ENCODE measurements at regions not wholly inside any gene's neighbourhood (a gene's known extent, or its start where the extent isn't known, plus 50 kb on each side); places are given as distances from the start of the nearest gene placed in this dataset.

- Histone ChIP-seq H3K27ac (no peak overlapping the region), H3K27me3 (no peaks in the 10 kb centered on the region), H3K36me3 (ENCODE audit: low read depth, missing control alignments) (no peaks in the 10 kb centered on the region), H3K4me3 (no peak overlapping the region), H3K9me3 (no peaks in the 10 kb centered on the region), H3K4me1 (no peaks in the 10 kb centered on the region)
- 93 to 95% methylated on average over 1 of the region's 1 CpG for WGBS, 2 donors
- no peak for DNase-seq
- no peak for TF ChIP-seq CTCF (IDR thresholded peaks at IDR 0.05)
- intact Hi-C loops (cut with DNase I; ENCODE audit: low total_unique reads): no loop called here
Measured at GRCh38 chr2:150895968-150896367, 365.7 kb downstream of the RBM43 start.

GRCh38 chr2:150889141-150889540 lies 372.5 kb downstream of the RBM43 start:
- Histone ChIP-seq H3K9me3 (no peaks in the 10 kb centered on the region), H3K27ac (no peak overlapping the region), H3K36me3 (ENCODE audit: low read depth, missing control alignments) (no peaks in the 10 kb centered on the region), H3K4me1 (no peaks in the 10 kb centered on the region), H3K27me3 (no peaks in the 10 kb centered on the region), H3K4me3 (no peak overlapping the region)
- DNase-seq: no peak
- intact Hi-C loops (cut with DNase I; ENCODE audit: low total_unique reads): no loop called here
- TF ChIP-seq CTCF (IDR thresholded peaks at IDR 0.05) (no peak), POLR2A (IDR thresholded peaks at IDR 0.05) (no peak)
- 95 to 99% methylated on average over 2 of the region's 2 CpGs for WGBS, 2 donors

- no peak for TF ChIP-seq POLR2A (IDR thresholded peaks at IDR 0.05)
- TF ChIP-seq CTCF (IDR thresholded peaks at IDR 0.05): no peak
- Histone ChIP-seq H3K36me3 (ENCODE audit: low read depth, missing control alignments) (no peaks in the 10 kb centered on the region), H3K4me3 (no peak overlapping the region), H3K27ac (no peak overlapping the region), H3K9me3 (no peaks in the 10 kb centered on the region), H3K27me3 (no peaks in the 10 kb centered on the region), H3K4me1 (no peaks in the 10 kb centered on the region)
- DNase-seq: no peak
- intact Hi-C loops (cut with DNase I; ENCODE audit: low total_unique reads): no loop called here
Measured at GRCh38 chr2:150888337-150888736, 373.3 kb downstream of the RBM43 start.

- Histone ChIP-seq H3K27me3 (no peaks in the 10 kb centered on the region), H3K9me3 (no peaks in the 10 kb centered on the region), H3K4me1 (peaks cover 3% of the 10 kb centered on the region), H3K4me3 (no peak overlapping the region), H3K27ac (no peak overlapping the region), H3K36me3 (ENCODE audit: low read depth, missing control alignments) (no peaks in the 10 kb centered on the region)
- WGBS, 2 donors: 52 to 60% methylated on average over 3 of the region's 3 CpGs
- TF ChIP-seq POLR2A (IDR thresholded peaks at IDR 0.05) (no peak), CTCF (IDR thresholded peaks at IDR 0.05) (no peak)
- intact Hi-C loops (cut with DNase I; ENCODE audit: low total_unique reads): no loop called here
- DNase-seq: no peak
Measured at GRCh38 chr2:150887926-150888325, 373.7 kb downstream of the RBM43 start.

GRCh38 chr2:150885774-150886386 lies 375.8 kb downstream of the RBM43 start:
- no peaks in the 10 kb centered on the region for H3K27me3 ChIP-seq
- peaks cover 5% of the 10 kb centered on the region for H3K4me1 ChIP-seq
- H3K9me3 ChIP-seq: no peaks in the 10 kb centered on the region
- intact Hi-C loops (cut with DNase I; ENCODE audit: low total_unique reads): no loop called here
- no peak overlapping the region for H3K27ac ChIP-seq
- H3K36me3 ChIP-seq (ENCODE audit: low read depth, missing control alignments): no peaks in the 10 kb centered on the region
- 72 to 78% methylated on average over 3 of the region's 3 CpGs for WGBS, 2 donors
- H3K4me3 ChIP-seq: no peak overlapping the region
- TF ChIP-seq CTCF (IDR thresholded peaks at IDR 0.05): no peak
- no peak for TF ChIP-seq POLR2A (IDR thresholded peaks at IDR 0.05)
- no peak for DNase-seq

Data from testis (tissue), 2 donors.